Pons (tissue), 1 donor: ENCODE measurements at regions not wholly inside any gene's neighbourhood (a gene's known extent, or its start where the extent isn't known, plus 50 kb on each side); places are given as distances from the start of the nearest gene placed in this dataset.

Experiments
- DNase-seq: peaks from one replicate; pipeline ENCODE4 v3.0.0-alpha.2; 2016; ENCODE audit warnings: low spot score

- DNase-seq: no peak
Measured at GRCh38 chr7:24521917-24522623, 51.2 kb upstream of the PALS2 start.
